ENCODE measurements at regions not wholly inside any gene's neighbourhood (a gene's known extent, or its start where the extent isn't known, plus 50 kb on each side); places are given as distances from the start of the nearest gene placed in this dataset.
"Not testable (repeated sequence)": the region's sequence is repeated elsewhere in the genome, so short reads cannot be mapped to it uniquely, and the experiment has no call there.

GRCh38 chr5:17065458-17065857 lies 129.4 kb upstream of the MYO10 start:
- no peak for DNase-seq (ENCODE audit: low spot score)
- H3K9me3 Mint-ChIP-seq, result 0 out of 3 replicates have a peak, but pooled peaks cover 5% of the 10 kb centered on the region
- Histone ChIP-seq H3K36me3 (ENCODE audit: insufficient read depth) (no peaks in the 10 kb centered on the region), H3K9me2 (ENCODE audit: insufficient read depth) (no peaks in the 10 kb centered on the region), H3K4me1 (ENCODE audit: insufficient read depth) (peaks cover 12% of the 10 kb centered on the region; the same call in 1 of the 2 replicates), H3K27me3 (ENCODE audit: insufficient read depth) (no peaks in the 10 kb centered on the region), H3F3A (replicated peaks; ENCODE audit: low read depth) (no peaks in the 10 kb centered on the region), H3K4me2 (no peak overlapping the region), H3K4me3 (no peak overlapping the region), H3K27ac (ENCODE audit: low read depth) (no peak overlapping the region), H4K20me1 (replicated peaks; ENCODE audit: insufficient read depth) (no peaks in the 10 kb centered on the region), H2AFZ (no peak overlapping the region), H3K79me2 (replicated peaks; ENCODE audit: insufficient read depth) (no peaks in the 10 kb centered on the region)
- H3K4me3 Mint-ChIP-seq, result no peak overlapping the region
- no peak for ATAC-seq
- H3K36me3 Mint-ChIP-seq (ENCODE audit: low read depth), result no peaks in the 10 kb centered on the region
- H3K27ac Mint-ChIP-seq, result no peak overlapping the region
- H3K27me3 Mint-ChIP-seq (ENCODE audit: insufficient read depth, low read depth, poor library complexity), result no peaks in the 10 kb centered on the region
- TF ChIP-seq JUNB (IDR thresholded peaks at IDR 0.05; ENCODE audit: unreplicated experiment), result no peak
- TF ChIP-seq REST (IDR thresholded peaks at IDR 0.05; ENCODE audit: unreplicated experiment), result no peak
- TF ChIP-seq STAT1 (IDR thresholded peaks at IDR 0.05; ENCODE audit: unreplicated experiment), result no peak
- no peak for TF ChIP-seq ZNF331 (CRISPR knock-in tag; IDR thresholded peaks at IDR 0.05; ENCODE audit: low read depth)
- H3K4me1 Mint-ChIP-seq, result peaks cover 8% of the 10 kb centered on the region; the same call in 2 of the 3 replicates

GRCh38 chr5:17066026-17066425 lies 129.9 kb upstream of the MYO10 start:
- not testable (repeated sequence) for H3K36me3 ChIP-seq (ENCODE audit: insufficient read depth); H3K27ac ChIP-seq (ENCODE audit: low read depth); H3K27me3 ChIP-seq (ENCODE audit: insufficient read depth); H3K79me2 ChIP-seq (replicated peaks; ENCODE audit: insufficient read depth); H3K4me1 Mint-ChIP-seq; H2AFZ ChIP-seq; H3K9me2 ChIP-seq (ENCODE audit: insufficient read depth); H3K27me3 Mint-ChIP-seq (ENCODE audit: insufficient read depth, low read depth, poor library complexity); H3K4me2 ChIP-seq; H3K27ac Mint-ChIP-seq; H3K36me3 Mint-ChIP-seq (ENCODE audit: low read depth); ATAC-seq; H4K20me1 ChIP-seq (replicated peaks; ENCODE audit: insufficient read depth); H3F3A ChIP-seq (replicated peaks; ENCODE audit: low read depth); H3K4me3 ChIP-seq; H3K4me3 Mint-ChIP-seq; H3K9me3 Mint-ChIP-seq; DNase-seq (ENCODE audit: low spot score)
- peaks cover 12% of the 10 kb centered on the region; the same call in 1 of the 2 replicates for H3K4me1 ChIP-seq (ENCODE audit: insufficient read depth)

GRCh38 chr5:17067657-17068392 lies 131.7 kb upstream of the MYO10 start:
- H3K4me3 ChIP-seq, result no peak overlapping the region
- H3K27ac Mint-ChIP-seq, result no peak overlapping the region
- H3K4me1 Mint-ChIP-seq, result peaks cover 8% of the 10 kb centered on the region; the same call in 2 of the 3 replicates
- TF ChIP-seq ZNF331 (CRISPR knock-in tag; IDR thresholded peaks at IDR 0.05; ENCODE audit: low read depth) (no peak), STAT1 (IDR thresholded peaks at IDR 0.05; ENCODE audit: unreplicated experiment) (no peak), REST (IDR thresholded peaks at IDR 0.05; ENCODE audit: unreplicated experiment) (no peak)

More at GRCh38 chr5:17067657-17068392, 131.7 kb upstream of the MYO10 start:
- Histone ChIP-seq H3F3A (replicated peaks; ENCODE audit: low read depth) (no peaks in the 10 kb centered on the region), H4K20me1 (replicated peaks; ENCODE audit: insufficient read depth) (no peaks in the 10 kb centered on the region), H2AFZ (no peak overlapping the region), H3K36me3 (ENCODE audit: insufficient read depth) (no peaks in the 10 kb centered on the region), H3K4me2 (no peak overlapping the region), H3K79me2 (replicated peaks; ENCODE audit: insufficient read depth) (no peaks in the 10 kb centered on the region), H3K27me3 (ENCODE audit: insufficient read depth) (no peaks in the 10 kb centered on the region), H3K4me1 (ENCODE audit: insufficient read depth) (peaks cover 12% of the 10 kb centered on the region; the same call in 1 of the 2 replicates), H3K27ac (ENCODE audit: low read depth) (no peak overlapping the region; the same call in 1 of the 2 replicates), H3K9me2 (ENCODE audit: insufficient read depth) (0 out of 2 replicates have a peak, but pooled peaks cover 3% of the 10 kb centered on the region)
- ATAC-seq (peak; percentile 53), DNase-seq (ENCODE audit: low spot score) (no peak)
- Mint-ChIP-seq H3K36me3 (ENCODE audit: low read depth) (no peaks in the 10 kb centered on the region), H3K4me3 (no peak overlapping the region), H3K9me3 (0 out of 3 replicates have a peak, but pooled peaks cover 1% of the 10 kb centered on the region), H3K27me3 (ENCODE audit: insufficient read depth, low read depth, poor library complexity) (no peaks in the 10 kb centered on the region)
